Motor neuron (in vitro differentiated cells): ENCODE measurements at regions not wholly inside any gene's neighbourhood (a gene's known extent, or its start where the extent isn't known, plus 50 kb on each side); places are given as distances from the start of the nearest gene placed in this dataset.

Experiments used
- ATAC-seq, 8 experiments: fragments of 200-7000 bp; cut with Tn5 transposase; replicated peaks in 6 of 8; 2 replicates each; pipeline ENCODE4 v1.8.0; 2021; ENCODE audit warnings: mild to moderate bottlenecking in 8 of 8, moderate library complexity in 8 of 8
- H3K27ac ChIP-seq, 2 donors: fragments of 250-450 bp; sonication (Bioruptor Pico); 2 replicates each; pipeline ENCODE4 v1.9.0; 2021; ENCODE audit warnings: antibody characterized with exemption in 2 of 2, mild to moderate bottlenecking in 2 of 2, moderate library complexity in 1 of 2
- H3K4me1 ChIP-seq, 2 donors: fragments of 250-450 bp; sonication (Bioruptor Pico); replicated peaks in 1 of 2; 2 replicates each; pipeline ENCODE4 v1.6.1; 2021; ENCODE audit warnings: antibody characterized with exemption in 2 of 2, mild to moderate bottlenecking in 2 of 2, moderate library complexity in 1 of 2
- H3K4me3 ChIP-seq, 5 donors: fragments of 250-450 bp; sonication (Bioruptor Pico); 2 replicates each; pipeline ENCODE4 v1.9.0; 2021; ENCODE audit warnings: antibody characterized with exemption in 5 of 5, mild to moderate bottlenecking in 5 of 5, moderate library complexity in 4 of 5
- WGBS, 10 experiments: fragments of 450-650 bp; shearing (Covaris generic); methylation state at CpG; one replicate each; pipeline ENCODE4 v1.0.0; 2022; 5-methylcytosine and 5-hydroxymethylcytosine counted together
- in situ Hi-C, 9 experiments: fragments of 400-800 bp; cut with MboI; loops; one replicate each; pipeline ENCODE4 v1.15.0; 2021; ENCODE audit warnings: low sequenced_read_pairs in 9 of 9, low pct_unique_long_range_greater_than_20kb in 2 of 9; ENCODE audit not compliant: unreplicated experiment in 9 of 9

GRCh38 chr13:104320446-104320845 lies 1254.2 kb upstream of the SLC10A2 start:
- in situ Hi-C loops, result no loop called here
- WGBS, 10 experiments, result 0 to 100% (median 88%) methylated on average over 1 to 3 of the region's 3 CpGs; no CpG with 5 or more reads in 2 of the 10 experiments
- Histone ChIP-seq H3K27ac (no peak overlapping the region), H3K4me3 (no peak overlapping the region), H3K4me1 (peaks cover 0 to 2% of the 10 kb centered on the region in 2 donors)
- ATAC-seq, result no peak

- H3K4me1 ChIP-seq, result peaks cover 0 to 2% of the 10 kb centered on the region in 2 donors
- in situ Hi-C loops, result no loop called here
- ATAC-seq, result peak in 7 of 8 experiments; percentile 40 to 89 (median 61)
- H3K4me3 ChIP-seq, result no peak overlapping the region
- no peak overlapping the region for H3K27ac ChIP-seq
- 0 to 42% (median 24%) methylated on average over 1 of the region's 1 CpG; no CpG with 5 or more reads in 2 of the 10 experiments for WGBS, 10 experiments
Observed at GRCh38 chr13:104318121-104318520, 1251.9 kb upstream of the SLC10A2 start.

GRCh38 chr13:104315606-104316005 lies 1249.4 kb upstream of the SLC10A2 start:
- Histone ChIP-seq H3K4me3 (no peak overlapping the region), H3K27ac (no peak overlapping the region), H3K4me1 (peaks cover 0 to 2% of the 10 kb centered on the region in 2 donors)
- ATAC-seq, result no peak
- WGBS, 10 experiments, result 0 to 100% (median 79%) methylated on average over 2 to 3 of the region's 3 CpGs
- in situ Hi-C loops, result no loop called here

- ATAC-seq, result no peak
- WGBS, 10 experiments, result 9 to 100% (median 79%) methylated on average over 1 to 3 of the region's 3 CpGs; no CpG with 5 or more reads in 3 of the 10 experiments
- Histone ChIP-seq H3K27ac (no peak overlapping the region), H3K4me3 (no peak overlapping the region), H3K4me1 (peaks cover 0 to 2% of the 10 kb centered on the region in 2 donors)
- in situ Hi-C loops, result no loop called here
Observed at GRCh38 chr13:104314926-104315535, 1248.8 kb upstream of the SLC10A2 start.

- WGBS, 10 experiments, result 0 to 100% (median 75%) methylated on average over 1 of the region's 1 CpG; no CpG with 5 or more reads in 1 of the 10 experiments
- in situ Hi-C loops, result no loop called here
- Histone ChIP-seq H3K4me1 (peaks cover 0 to 2% of the 10 kb centered on the region in 2 donors), H3K27ac (no peak overlapping the region), H3K4me3 (no peak overlapping the region)
- ATAC-seq, result no peak
Observed at GRCh38 chr13:104314321-104314720, 1248.1 kb upstream of the SLC10A2 start.

GRCh38 chr13:104310861-104311260 lies 1244.6 kb upstream of the SLC10A2 start:
- Histone ChIP-seq H3K27ac (no peak overlapping the region), H3K4me3 (no peak overlapping the region), H3K4me1 (no peaks in the 10 kb centered on the region)
- 0 to 80% (median 50%) methylated on average over 1 to 2 of the region's 2 CpGs; no CpG with 5 or more reads in 3 of the 10 experiments for WGBS, 10 experiments
- no peak for ATAC-seq
- in situ Hi-C loops, result no loop called here

GRCh38 chr13:104309431-104309830 lies 1243.2 kb upstream of the SLC10A2 start:
- WGBS, 10 experiments, result 0 to 100% (median 78%) methylated on average over 1 of the region's 1 CpG; no CpG with 5 or more reads in 3 of the 10 experiments
- H3K27ac ChIP-seq, result no peak overlapping the region
- H3K4me3 ChIP-seq, result no peak overlapping the region
- in situ Hi-C loops, result no loop called here
- no peak for ATAC-seq
- no peaks in the 10 kb centered on the region for H3K4me1 ChIP-seq

GRCh38 chr13:104301171-104301975 lies 1235.2 kb upstream of the SLC10A2 start:
- in situ Hi-C loops, result no loop called here
- ATAC-seq, result no peak

GRCh38 chr13:104297075-104297474 lies 1230.9 kb upstream of the SLC10A2 start:
- 14 to 100% (median 30%) methylated on average over 1 to 2 of the region's 2 CpGs; no CpG with 5 or more reads in 4 of the 10 experiments for WGBS, 10 experiments
- H3K27ac ChIP-seq, result no peak overlapping the region
- H3K4me3 ChIP-seq, result no peak overlapping the region
- H3K4me1 ChIP-seq, result no peaks in the 10 kb centered on the region
- ATAC-seq, result no peak
- in situ Hi-C loops, result no loop called here

More at GRCh38 chr13:104301171-104301975, 1235.2 kb upstream of the SLC10A2 start:
- H3K4me1 ChIP-seq, result no peaks in the 10 kb centered on the region
- WGBS, 10 experiments, result 0 to 100% (median 80%) methylated on average over 1 to 4 of the region's 4 CpGs
- no peak overlapping the region for H3K27ac ChIP-seq
- no peak overlapping the region for H3K4me3 ChIP-seq

- WGBS, 10 experiments, result 0 to 100% (median 67%) methylated on average over 1 of the region's 1 CpG; no CpG with 5 or more reads in 4 of the 10 experiments
- no peaks in the 10 kb centered on the region for H3K4me1 ChIP-seq
- no peak overlapping the region for H3K4me3 ChIP-seq
- in situ Hi-C loops, result no loop called here
- no peak for ATAC-seq
- H3K27ac ChIP-seq, result no peak overlapping the region
Observed at GRCh38 chr13:104296286-104296685, 1230.1 kb upstream of the SLC10A2 start.

GRCh38 chr13:104295537-104295936 lies 1229.3 kb upstream of the SLC10A2 start:
- Histone ChIP-seq H3K4me1 (no peaks in the 10 kb centered on the region), H3K4me3 (no peak overlapping the region), H3K27ac (no peak overlapping the region)
- ATAC-seq, result no peak
- WGBS, 10 experiments, result 0 to 100% (median 85%) methylated on average over 1 to 5 of the region's 5 CpGs; no CpG with 5 or more reads in 2 of the 10 experiments
- in situ Hi-C loops, result no loop called here

GRCh38 chr13:104289400-104289799 lies 1223.2 kb upstream of the SLC10A2 start:
- no peak overlapping the region for H3K27ac ChIP-seq
- WGBS, 10 experiments, result 46 to 97% (median 80%) methylated on average over 2 to 3 of the region's 3 CpGs; no CpG with 5 or more reads in 1 of the 10 experiments
- peaks cover 0 to 4% of the 10 kb centered on the region in 2 donors for H3K4me1 ChIP-seq
- ATAC-seq, result no peak
- H3K4me3 ChIP-seq, result no peak overlapping the region
- in situ Hi-C loops, result no loop called here

- in situ Hi-C loops, result no loop called here
- Histone ChIP-seq H3K27ac (no peak overlapping the region), H3K4me3 (no peak overlapping the region), H3K4me1 (peaks cover 0 to 4% of the 10 kb centered on the region in 2 donors)
- no peak for ATAC-seq
- 5 to 100% (median 79%) methylated on average over 1 to 4 of the region's 5 CpGs; no CpG with 5 or more reads in 4 of the 10 experiments for WGBS, 10 experiments
Observed at GRCh38 chr13:104288496-104288895, 1222.3 kb upstream of the SLC10A2 start.
